Endothelial cell of umbilical vein (primary cell): ENCODE measurements at regions not wholly inside any gene's neighbourhood (a gene's known extent, or its start where the extent isn't known, plus 50 kb on each side); places are given as distances from the start of the nearest gene placed in this dataset.

Source experiments
- BruUV-seq: library from RNA; stranded (reverse); fragments of 400-500 nt; replicated peaks from 2 replicates; lab custom pipeline; 2021; lab: Mats Ljungman, UMichigan
- CTCF ChIA-PET: fragments of 300-600, 350-600 bp; sonication (Branson Sonifier 250); formaldehyde crosslinking; loops from one replicate; lab custom pipeline; 2021; ENCODE audit warnings: antibody characterized with exemption, inconsistent platforms; lab: Charles Lee
- POLR2A ChIA-PET: fragments of 300-600, 350-600 bp; sonication (Branson Sonifier 250); formaldehyde crosslinking; loops from one replicate; lab custom pipeline; 2021; ENCODE audit warnings: antibody characterized with exemption, inconsistent platforms; lab: Charles Lee
- DNase-seq: peaks from one replicate; pipeline ENCODE4 v3.0.0-alpha.2; 2011; ENCODE audit warnings: low read depth, low spot score
- FAIRE-seq: peaks from 2 replicates; lab custom pipeline; 2011; peaks lifted over from hg19 to GRCh38; lab: Jason Lieb, UNC
- H2AFZ ChIP-seq: 2 replicates; pipeline ENCODE4 v1.6.0; 2012; ENCODE audit warnings: low read depth, low read length, control low read depth, inconsistent platforms
- H3K27ac ChIP-seq: 2 replicates; pipeline ENCODE4 v1.5.1; 2011; ENCODE audit warnings: low read depth, mild to moderate bottlenecking, control low read depth, low read length, moderate library complexity; ENCODE audit not compliant: insufficient read depth
- H3K27me3 ChIP-seq, 2 experiments: 2 replicates each; pipeline versions ENCODE4 v1.6.0 to v1.6.1; 2011; ENCODE audit warnings: low read length in 2 of 2, mixed read lengths in 1 of 2; ENCODE audit not compliant: control insufficient read depth in 2 of 2, insufficient read depth in 2 of 2
- H3K36me3 ChIP-seq, 2 experiments: 2 replicates in 1 of 2; 3 replicates in 1 of 2; pipeline ENCODE4 v1.5.1; 2011; ENCODE audit warnings: low read length in 2 of 2, mild to moderate bottlenecking in 1 of 2, moderate library complexity in 1 of 2; ENCODE audit not compliant: control insufficient read depth in 2 of 2, insufficient read depth in 2 of 2; ENCODE audit errors: extremely low read depth in 1 of 2
- H3K4me1 ChIP-seq: 3 replicates; pipeline ENCODE4 v1.5.1; 2011; ENCODE audit warnings: mild to moderate bottlenecking, low read length; ENCODE audit not compliant: control insufficient read depth, insufficient read depth; ENCODE audit errors: extremely low read depth
- H3K4me2 ChIP-seq: 2 replicates; pipeline ENCODE4 v1.6.1; 2011; ENCODE audit warnings: low read length, control low read depth, mixed read lengths; ENCODE audit not compliant: insufficient read depth
- H3K4me3 ChIP-seq, 3 experiments: fragments of 200-600 bp in 1 of 3; sonication (generic), shearing (Covaris generic) in 1 of 3; replicated peaks in 1 of 3; 2 replicates each; pipeline ENCODE4 v1.5.1; 2011 to 2016; ENCODE audit warnings: control low read depth in 3 of 3, low read length in 3 of 3, mild to moderate bottlenecking in 2 of 3, inconsistent platforms in 1 of 3, low read depth in 1 of 3, moderate library complexity in 1 of 3; ENCODE audit not compliant: insufficient read depth in 1 of 3
- H3K79me2 ChIP-seq: 2 replicates; pipeline ENCODE4 v1.6.0; 2012; ENCODE audit warnings: low read length, inconsistent platforms; ENCODE audit not compliant: control insufficient read depth, insufficient read depth
- H3K9ac ChIP-seq: replicated peaks from 2 replicates; pipeline ENCODE3; 2011; ENCODE audit warnings: low read length, control low read depth; ENCODE audit not compliant: insufficient read depth; ENCODE audit errors: extremely low read depth
- H3K9me1 ChIP-seq: replicated peaks from 3 replicates; pipeline ENCODE4 v1.6.0; 2011; ENCODE audit warnings: mild to moderate bottlenecking, low read length; ENCODE audit not compliant: control insufficient read depth, insufficient read depth; ENCODE audit errors: extremely low read depth
- H3K9me3 ChIP-seq: replicated peaks from 2 replicates; pipeline ENCODE4 v1.5.1; 2012; ENCODE audit warnings: low read length, inconsistent platforms; ENCODE audit not compliant: control insufficient read depth, insufficient read depth
- H4K20me1 ChIP-seq: replicated peaks from 2 replicates; pipeline ENCODE3; 2011; ENCODE audit warnings: mild to moderate bottlenecking, low read length; ENCODE audit not compliant: control insufficient read depth, insufficient read depth; ENCODE audit errors: extremely low read depth
- EZH2 ChIP-seq: IDR thresholded peaks from 2 replicates; pipeline ENCODE4 v1.6.1; 2012; ENCODE audit warnings: borderline replicate concordance, low read depth, mild to moderate bottlenecking, moderate library complexity, low read length, inconsistent platforms; ENCODE audit not compliant: severe bottlenecking
- FOS ChIP-seq: IDR thresholded peaks from 2 replicates; pipeline ENCODE4 v1.6.1; 2011; ENCODE audit warnings: mild to moderate bottlenecking, low read length, moderate library complexity, borderline replicate concordance; ENCODE audit not compliant: insufficient read depth
- GATA2 ChIP-seq: IDR thresholded peaks from 2 replicates; pipeline ENCODE4 v1.7.0; 2011; ENCODE audit warnings: low read depth, mild to moderate bottlenecking, moderate library complexity, mixed read lengths, low read length; ENCODE audit not compliant: insufficient read length, insufficient read depth
- JUN ChIP-seq: IDR thresholded peaks from 2 replicates; pipeline ENCODE4 v1.6.1; 2011; ENCODE audit warnings: borderline replicate concordance, low read depth; ENCODE audit not compliant: insufficient read length, insufficient read depth
- MYC ChIP-seq: IDR thresholded peaks from one replicate; pipeline ENCODE4 v1.6.1; 2011; ENCODE audit warnings: mild to moderate bottlenecking, low read depth, low read length
- POLR2A ChIP-seq: IDR thresholded peaks from 2 replicates; pipeline ENCODE4 v1.6.1; 2012; ENCODE audit warnings: low read depth, mild to moderate bottlenecking, control low read depth, low read length
- POLR2AphosphoS5 ChIP-seq: IDR thresholded peaks from 2 replicates; pipeline ENCODE4 v1.6.1; 2012; ENCODE audit warnings: low read depth, mild to moderate bottlenecking, control low read depth, low read length, moderate library complexity; ENCODE audit not compliant: insufficient read depth
- dilution Hi-C: fragments of 300-500 bp; cut with MboI; formaldehyde crosslinking; loops from one replicate; pipeline ENCODE4 v1.15.0; 2019; ENCODE audit warnings: low sequenced_read_pairs; ENCODE audit not compliant: extremely low pct_ligation_motif_present
- intact Hi-C: fragments of 100-400 bp; cut with micrococcal nuclease; formaldehyde crosslinking; loops from one replicate; pipeline ENCODE4 v1.10.0; 2022
- TF ChIP-seq, protein P1 (sequence below): IDR thresholded peaks from 2 replicates; pipeline ENCODE4 v1.6.1; 2011; ENCODE audit not compliant: insufficient read depth, insufficient read length
- TF ChIP-seq, protein P2 (sequence below), 2 donors: IDR thresholded peaks; 1 replicate in 1 of 2; 2 replicates in 1 of 2; pipeline ENCODE4 v1.5.1; 2011; ENCODE audit warnings: low read length in 2 of 2, mild to moderate bottlenecking in 2 of 2, moderate library complexity in 2 of 2, control low read depth in 1 of 2, inconsistent platforms in 1 of 2, low read depth in 1 of 2; ENCODE audit not compliant: insufficient read depth in 1 of 2; ENCODE audit errors: extremely low read depth in 1 of 2

DNA sequence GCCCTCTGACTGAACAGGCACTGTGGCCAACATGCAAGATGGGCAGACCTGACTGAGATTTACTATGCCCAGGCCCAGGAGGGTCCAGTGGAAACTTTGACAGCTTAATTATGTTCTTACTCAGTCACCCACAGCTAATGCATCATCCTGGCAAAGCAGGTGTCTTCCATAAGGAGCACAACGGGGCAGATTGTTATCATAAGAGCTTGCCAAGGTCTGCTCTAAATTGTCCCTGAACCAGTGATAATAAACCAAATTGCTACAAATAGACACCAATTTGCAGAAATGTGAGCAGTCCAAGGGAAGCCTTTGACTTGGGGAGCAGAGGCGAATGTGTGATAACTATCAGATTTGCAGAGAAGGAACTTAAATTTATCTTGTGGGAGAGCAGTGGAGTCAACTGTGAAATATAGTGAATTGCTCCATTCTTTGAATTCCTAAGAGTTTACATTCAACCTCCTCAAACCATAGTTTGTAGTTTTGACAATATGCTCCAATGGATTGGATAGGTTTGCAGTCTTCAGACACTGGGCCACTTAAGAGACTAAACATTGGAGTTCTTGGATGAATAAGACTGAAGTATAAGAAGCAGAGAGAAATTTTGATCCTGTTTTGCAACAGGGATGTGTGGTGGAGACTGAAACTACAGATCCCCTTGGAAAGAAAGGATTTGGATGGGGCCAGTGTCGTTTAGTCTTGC is 494.7 kb downstream of the CCSER2 start:
- intact Hi-C loops = no loop called here

More for the DNA sequence above, 494.7 kb downstream of the CCSER2 start:
- Histone ChIP-seq H3K79me2 (no peaks in the 10 kb centered on the region), H3K4me3 (no peak overlapping the region), H2AFZ (no peak overlapping the region), H3K27ac (no peak overlapping the region), H3K9me3 (no peaks in the 10 kb centered on the region), H3K4me1 (no peaks in the 10 kb centered on the region), H3K9ac (no peak overlapping the region), H3K27me3 (no peaks in the 10 kb centered on the region), H3K4me2 (no peak overlapping the region), H3K9me1 (no peaks in the 10 kb centered on the region), H3K36me3 (no peaks in the 10 kb centered on the region), H4K20me1 (no peaks in the 10 kb centered on the region)
- FAIRE-seq (no peak), DNase-seq (no peak)
- TF ChIP-seq JUN (no peak), FOS (no peak), GATA2 (no peak), EZH2 (no peak), MYC (no peak), POLR2A (no peak), POLR2AphosphoS5 (no peak)
- TF ChIP-seq, protein P1, sequence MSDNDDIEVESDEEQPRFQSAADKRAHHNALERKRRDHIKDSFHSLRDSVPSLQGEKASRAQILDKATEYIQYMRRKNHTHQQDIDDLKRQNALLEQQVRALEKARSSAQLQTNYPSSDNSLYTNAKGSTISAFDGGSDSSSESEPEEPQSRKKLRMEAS = no peak
- TF ChIP-seq, protein P2, sequence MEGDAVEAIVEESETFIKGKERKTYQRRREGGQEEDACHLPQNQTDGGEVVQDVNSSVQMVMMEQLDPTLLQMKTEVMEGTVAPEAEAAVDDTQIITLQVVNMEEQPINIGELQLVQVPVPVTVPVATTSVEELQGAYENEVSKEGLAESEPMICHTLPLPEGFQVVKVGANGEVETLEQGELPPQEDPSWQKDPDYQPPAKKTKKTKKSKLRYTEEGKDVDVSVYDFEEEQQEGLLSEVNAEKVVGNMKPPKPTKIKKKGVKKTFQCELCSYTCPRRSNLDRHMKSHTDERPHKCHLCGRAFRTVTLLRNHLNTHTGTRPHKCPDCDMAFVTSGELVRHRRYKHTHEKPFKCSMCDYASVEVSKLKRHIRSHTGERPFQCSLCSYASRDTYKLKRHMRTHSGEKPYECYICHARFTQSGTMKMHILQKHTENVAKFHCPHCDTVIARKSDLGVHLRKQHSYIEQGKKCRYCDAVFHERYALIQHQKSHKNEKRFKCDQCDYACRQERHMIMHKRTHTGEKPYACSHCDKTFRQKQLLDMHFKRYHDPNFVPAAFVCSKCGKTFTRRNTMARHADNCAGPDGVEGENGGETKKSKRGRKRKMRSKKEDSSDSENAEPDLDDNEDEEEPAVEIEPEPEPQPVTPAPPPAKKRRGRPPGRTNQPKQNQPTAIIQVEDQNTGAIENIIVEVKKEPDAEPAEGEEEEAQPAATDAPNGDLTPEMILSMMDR (IDR thresholded peaks at IDR 0.05; ENCODE audit: extremely low read depth in 1 of 2, insufficient read depth in 1 of 2, low read depth in 1 of 2, low read length in 2 of 2) = no peak
- dilution Hi-C loops = no loop called here
- no TSS peak for BruUV-seq
- POLR2A ChIA-PET = no interaction called here
- CTCF ChIA-PET = no interaction called here
